ENCODE measurements at regions not wholly inside any gene's neighbourhood (a gene's known extent, or its start where the extent isn't known, plus 50 kb on each side); places are given as distances from the start of the nearest gene placed in this dataset.

- peak; percentile 79 for DNase-seq
Measured at GRCh38 chr3:135806317-135806716, 159.2 kb upstream of the PPP2R3A start.

DNA sequence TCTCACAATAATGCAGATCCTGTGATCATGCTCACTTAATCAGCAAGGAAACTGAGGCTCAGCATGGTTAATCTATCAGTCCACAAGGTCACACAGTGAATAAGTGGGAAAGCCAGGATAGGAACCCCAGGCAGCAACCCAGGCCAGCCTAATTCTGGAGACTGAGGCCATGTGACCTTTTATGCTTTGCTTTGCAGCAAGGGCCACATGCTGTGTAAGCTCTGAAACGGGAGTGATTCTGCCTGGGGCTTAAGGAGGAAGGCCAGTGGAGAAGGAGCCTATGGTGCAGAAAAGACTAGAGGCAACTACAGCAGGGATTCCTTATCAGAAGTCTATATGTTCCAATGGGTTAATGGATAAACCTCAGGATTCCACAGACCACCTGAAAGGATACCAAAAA, 157.6 kb upstream of the PPP2R3A start:
- DNase-seq = peak; percentile 25

GRCh38 chr3:135809021-135809634, 156.4 kb upstream of the PPP2R3A start:
- peak; percentile 50 for DNase-seq

GRCh38 chr3:135811651-135812050, 153.9 kb upstream of the PPP2R3A start:
- peak; percentile 43 for DNase-seq

- DNase-seq = peak; percentile 5
Measured at GRCh38 chr3:135812057-135812456, 153.5 kb upstream of the PPP2R3A start.

- no peak for DNase-seq
Measured at GRCh38 chr3:135834465-135834864, 131.1 kb upstream of the PPP2R3A start.

GRCh38 chr3:135837977-135838631, 127.4 kb upstream of the PPP2R3A start:
- DNase-seq = no peak

- no peak for DNase-seq
Measured at GRCh38 chr3:135840436-135840835, 125.1 kb upstream of the PPP2R3A start.

DNA sequence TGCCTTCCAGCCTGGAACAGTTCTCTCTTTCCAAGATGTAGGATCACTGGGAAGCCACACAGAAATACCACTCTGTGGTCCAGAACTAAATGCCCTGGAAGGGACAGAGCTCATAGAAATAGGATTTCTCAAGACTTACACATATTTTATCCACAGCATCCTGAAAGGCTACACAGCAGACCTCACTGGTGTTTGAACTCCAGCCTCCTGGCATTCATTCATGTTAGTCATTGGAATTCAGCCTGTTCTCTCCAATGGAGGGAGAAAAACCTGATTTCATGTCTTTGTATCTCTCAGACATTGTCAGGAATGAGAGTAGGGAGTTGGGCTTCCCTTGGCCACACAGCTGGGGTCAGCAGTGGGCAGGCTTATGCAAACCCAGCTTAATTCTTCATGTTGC, 121.1 kb upstream of the PPP2R3A start:
- no peak for DNase-seq

GRCh38 chr3:135848051-135848450, 117.5 kb upstream of the PPP2R3A start:
- no peak for DNase-seq

- DNase-seq = no peak
Measured at GRCh38 chr3:135849827-135850226, 115.7 kb upstream of the PPP2R3A start.

DNA sequence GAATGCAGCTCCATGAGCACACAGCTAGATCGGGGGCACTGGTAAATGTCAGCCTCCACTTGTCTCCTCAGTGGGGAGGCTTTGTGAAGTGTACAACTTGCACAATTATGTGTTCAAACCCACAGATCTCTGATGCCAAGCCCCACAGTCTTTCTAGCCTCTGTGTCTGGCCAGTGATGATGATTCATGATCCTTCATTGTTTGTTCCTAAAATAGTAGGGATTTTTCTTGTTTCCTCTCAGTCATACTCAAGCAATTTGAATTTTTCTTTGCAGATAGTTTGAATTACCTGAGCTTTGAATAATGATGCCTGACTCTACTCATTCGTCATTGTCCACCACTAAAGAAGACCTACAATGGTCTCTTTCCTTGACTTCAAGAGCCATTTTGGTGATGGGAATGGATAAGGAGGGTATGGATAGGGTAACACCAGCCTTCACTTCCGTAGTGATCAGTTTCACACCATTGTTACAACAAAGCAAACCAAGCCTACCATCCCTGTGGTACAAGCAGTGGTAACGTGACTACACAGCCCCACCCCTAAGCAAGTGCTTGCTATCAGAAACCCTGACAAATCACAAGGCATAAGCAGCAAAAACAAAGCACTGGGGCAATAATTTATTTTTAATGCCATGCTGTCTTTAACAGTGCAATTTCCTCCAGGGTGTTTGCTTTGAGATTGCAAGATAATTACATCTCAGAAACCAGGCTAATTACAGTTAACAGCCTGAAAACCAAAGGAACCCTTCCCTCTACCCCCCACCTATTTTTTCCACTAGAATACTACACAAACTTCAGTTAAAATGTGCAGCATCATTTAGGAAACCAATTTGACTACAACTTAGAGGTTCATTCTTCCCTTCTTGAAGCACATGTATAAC, 114.1 kb upstream of the PPP2R3A start:
- DNase-seq = no peak

GRCh38 chr3:135853981-135854380, 111.5 kb upstream of the PPP2R3A start:
- no peak for DNase-seq

DNA sequence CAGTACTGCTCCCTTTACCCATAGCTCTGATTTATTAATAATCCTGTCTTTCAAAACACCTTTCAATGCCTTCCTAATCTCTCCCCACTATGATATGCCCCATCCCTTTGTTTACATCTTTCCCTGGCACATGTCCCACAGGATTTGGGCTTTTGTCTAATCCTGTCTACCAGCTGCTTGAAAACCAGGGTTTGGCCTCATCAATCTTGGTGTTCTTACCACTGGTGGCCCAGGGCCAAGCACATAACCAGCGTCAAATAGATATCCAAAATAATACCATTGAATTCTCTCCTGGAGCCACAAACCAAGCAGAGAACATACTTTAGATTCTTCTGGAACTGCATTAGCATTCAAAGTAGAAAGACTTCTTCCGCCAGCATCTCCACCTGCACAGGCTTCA, 104.8 kb upstream of the PPP2R3A start:
- DNase-seq = no peak

DNA sequence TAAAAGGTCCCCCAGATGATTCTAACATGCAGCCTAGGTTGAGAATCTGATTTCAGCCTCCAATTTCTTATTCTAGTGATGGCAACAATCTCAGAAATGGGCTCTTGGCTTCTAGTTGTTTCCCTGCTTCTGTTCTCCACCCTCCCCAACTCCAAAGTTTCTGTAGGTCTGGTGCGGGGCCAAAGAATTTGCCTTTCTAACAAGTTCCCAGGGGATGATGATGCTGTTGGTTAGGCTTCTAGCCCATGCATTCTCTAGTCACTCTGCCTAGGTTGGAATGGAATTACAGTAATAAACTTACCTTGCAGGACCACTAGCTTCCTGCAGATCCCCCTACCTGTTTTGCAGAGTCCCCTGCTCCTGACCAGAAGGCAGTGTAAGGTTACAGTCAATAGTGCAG, 103.2 kb upstream of the PPP2R3A start:
- DNase-seq = no peak

- DNase-seq = no peak
Measured at GRCh38 chr3:135864060-135864459, 101.5 kb upstream of the PPP2R3A start.

GRCh38 chr3:135865085-135865484, 100.4 kb upstream of the PPP2R3A start:
- no peak for DNase-seq

GRCh38 chr3:135865553-135865952, 100.0 kb upstream of the PPP2R3A start:
- no peak for DNase-seq

GRCh38 chr3:135867911-135868310, 97.6 kb upstream of the PPP2R3A start:
- DNase-seq = no peak

DNA sequence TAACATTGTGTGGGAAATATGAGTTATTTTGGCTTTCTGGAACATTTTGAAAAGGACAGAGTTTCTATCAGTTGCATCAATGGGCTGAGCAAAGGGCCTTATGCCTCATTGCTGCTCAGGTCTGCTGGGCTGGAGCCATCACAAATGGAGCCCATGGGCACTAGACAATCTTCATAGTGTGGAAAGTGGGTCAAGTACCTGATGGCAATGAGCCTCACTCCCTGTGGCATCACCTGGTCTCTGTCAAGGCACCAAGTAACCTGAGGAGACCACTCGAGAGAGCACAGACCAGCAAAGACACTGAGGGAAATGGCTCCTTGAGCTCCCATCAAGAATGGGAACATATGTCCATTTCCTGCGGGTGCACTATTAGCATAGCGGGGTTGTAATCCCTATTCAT, 96.7 kb upstream of the PPP2R3A start:
- no peak for DNase-seq

GRCh38 chr3:135869439-135870105, 96.0 kb upstream of the PPP2R3A start:
- DNase-seq = no peak

GRCh38 chr3:135871311-135871710, 94.2 kb upstream of the PPP2R3A start:
- no peak for DNase-seq

- no peak for DNase-seq
Measured at GRCh38 chr3:135874035-135874434, 91.5 kb upstream of the PPP2R3A start.
